ENCODE measurements at regions not wholly inside any gene's neighbourhood (a gene's known extent, or its start where the extent isn't known, plus 50 kb on each side); places are given as distances from the start of the nearest gene placed in this dataset.

DNA sequence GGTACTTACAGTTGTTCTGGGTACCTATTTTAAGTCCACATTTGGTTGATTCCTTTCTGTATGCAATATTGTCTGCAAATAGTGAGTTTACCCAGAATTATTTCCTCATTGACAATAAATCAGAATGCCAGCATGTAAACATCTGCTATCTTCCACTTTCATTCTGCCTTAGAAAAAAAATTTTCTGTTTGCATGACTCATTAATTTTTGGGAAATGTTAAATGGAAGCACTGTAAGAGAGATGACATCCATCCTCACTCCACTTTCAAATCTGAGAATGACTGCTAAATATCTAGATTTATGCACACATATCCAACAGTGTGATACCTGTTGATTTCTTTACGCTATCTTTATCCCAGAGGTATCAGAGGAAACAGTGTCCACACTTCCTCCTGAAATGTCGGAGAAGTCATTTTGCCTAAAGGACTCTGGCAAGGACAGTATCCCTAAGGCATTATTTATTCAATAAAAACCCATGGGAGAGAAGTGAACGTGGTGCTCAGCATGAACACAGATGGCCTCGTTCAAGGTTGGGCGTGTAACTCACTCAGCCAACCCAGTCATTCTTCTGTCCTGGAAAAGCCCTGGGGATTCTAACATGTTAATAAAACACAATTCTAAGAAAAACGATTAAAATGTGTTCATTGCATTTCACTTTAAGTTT is 780.9 kb downstream of the QKI start:
- DNase-seq (ENCODE audit: insufficient read length, low spot score) (no peak), FAIRE-seq (no peak)
- TF ChIP-seq, protein P1, sequence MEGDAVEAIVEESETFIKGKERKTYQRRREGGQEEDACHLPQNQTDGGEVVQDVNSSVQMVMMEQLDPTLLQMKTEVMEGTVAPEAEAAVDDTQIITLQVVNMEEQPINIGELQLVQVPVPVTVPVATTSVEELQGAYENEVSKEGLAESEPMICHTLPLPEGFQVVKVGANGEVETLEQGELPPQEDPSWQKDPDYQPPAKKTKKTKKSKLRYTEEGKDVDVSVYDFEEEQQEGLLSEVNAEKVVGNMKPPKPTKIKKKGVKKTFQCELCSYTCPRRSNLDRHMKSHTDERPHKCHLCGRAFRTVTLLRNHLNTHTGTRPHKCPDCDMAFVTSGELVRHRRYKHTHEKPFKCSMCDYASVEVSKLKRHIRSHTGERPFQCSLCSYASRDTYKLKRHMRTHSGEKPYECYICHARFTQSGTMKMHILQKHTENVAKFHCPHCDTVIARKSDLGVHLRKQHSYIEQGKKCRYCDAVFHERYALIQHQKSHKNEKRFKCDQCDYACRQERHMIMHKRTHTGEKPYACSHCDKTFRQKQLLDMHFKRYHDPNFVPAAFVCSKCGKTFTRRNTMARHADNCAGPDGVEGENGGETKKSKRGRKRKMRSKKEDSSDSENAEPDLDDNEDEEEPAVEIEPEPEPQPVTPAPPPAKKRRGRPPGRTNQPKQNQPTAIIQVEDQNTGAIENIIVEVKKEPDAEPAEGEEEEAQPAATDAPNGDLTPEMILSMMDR (IDR thresholded peaks at IDR 0.05; ENCODE audit: insufficient read depth, missing control alignments), result no peak

DNA sequence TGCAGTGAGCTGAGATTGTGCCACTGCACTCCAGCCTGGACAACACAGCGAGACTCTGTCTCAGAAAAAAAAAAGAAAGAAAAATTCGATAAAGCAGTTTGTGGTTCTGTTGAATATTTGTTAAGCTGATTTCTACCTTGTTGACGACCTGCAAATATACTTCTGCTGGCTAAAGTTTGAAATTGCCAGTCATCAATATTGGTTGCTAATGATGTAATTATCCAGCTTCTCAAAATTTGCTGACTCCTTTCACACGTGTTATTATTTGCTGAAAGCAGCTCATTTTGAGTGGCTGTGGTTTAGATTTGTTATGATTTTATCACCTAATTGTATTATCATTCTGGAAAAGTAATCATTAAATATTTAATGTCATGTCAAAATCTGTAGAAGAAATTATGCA is 774.3 kb downstream of the QKI start:
- DNase-seq (ENCODE audit: insufficient read length, low spot score), result no peak
- TF ChIP-seq, protein P1 (IDR thresholded peaks at IDR 0.05; ENCODE audit: insufficient read depth, missing control alignments), result no peak
- FAIRE-seq, result no peak

DNA sequence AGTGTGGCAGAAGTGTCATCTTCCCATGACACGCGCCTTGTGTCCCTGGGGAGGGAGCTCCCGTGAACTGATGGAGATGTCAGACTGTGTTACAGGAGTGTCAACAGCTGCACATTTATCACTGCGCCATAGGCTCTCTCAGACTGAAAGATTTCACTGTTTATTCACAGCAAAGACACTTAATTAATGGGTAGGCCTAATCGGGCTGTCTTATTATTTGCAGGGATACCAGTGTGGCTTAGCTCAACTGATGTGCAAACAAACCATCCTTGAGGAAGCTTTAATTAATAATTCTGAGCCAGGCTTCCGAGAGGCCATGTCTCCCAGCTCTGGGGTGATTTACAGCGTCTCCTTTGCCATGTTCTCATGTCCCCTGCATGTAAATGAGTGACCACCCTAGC is 771.0 kb downstream of the QKI start:
- FAIRE-seq (no peak), DNase-seq (ENCODE audit: insufficient read length, low spot score) (no peak)
- TF ChIP-seq, protein P1 (IDR thresholded peaks at IDR 0.05; ENCODE audit: insufficient read depth, missing control alignments), result no peak

DNA sequence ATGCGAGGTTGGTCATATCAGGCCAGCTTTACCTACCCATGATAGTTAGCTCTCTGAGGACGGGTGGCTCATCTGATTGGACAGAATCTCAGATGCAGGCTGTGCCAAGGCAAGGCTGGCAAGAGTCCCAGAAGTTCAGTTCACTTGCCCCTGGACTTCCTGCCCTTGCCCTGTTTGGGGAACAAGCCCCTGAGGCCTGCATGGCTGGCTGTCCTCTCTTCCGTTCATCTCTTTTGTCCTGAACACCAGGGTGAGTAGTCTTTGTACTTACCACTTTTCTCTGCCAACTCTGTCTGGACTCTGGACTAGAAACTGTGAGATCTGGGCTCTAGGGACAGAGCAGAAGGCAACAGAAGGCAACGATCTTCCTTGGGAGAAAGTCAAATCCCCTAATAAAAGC is 769.9 kb downstream of the QKI start:
- TF ChIP-seq, protein P1 (IDR thresholded peaks at IDR 0.05; ENCODE audit: insufficient read depth, missing control alignments), result no peak
- FAIRE-seq, result no peak
- no peak for DNase-seq (ENCODE audit: insufficient read length, low spot score)

DNA sequence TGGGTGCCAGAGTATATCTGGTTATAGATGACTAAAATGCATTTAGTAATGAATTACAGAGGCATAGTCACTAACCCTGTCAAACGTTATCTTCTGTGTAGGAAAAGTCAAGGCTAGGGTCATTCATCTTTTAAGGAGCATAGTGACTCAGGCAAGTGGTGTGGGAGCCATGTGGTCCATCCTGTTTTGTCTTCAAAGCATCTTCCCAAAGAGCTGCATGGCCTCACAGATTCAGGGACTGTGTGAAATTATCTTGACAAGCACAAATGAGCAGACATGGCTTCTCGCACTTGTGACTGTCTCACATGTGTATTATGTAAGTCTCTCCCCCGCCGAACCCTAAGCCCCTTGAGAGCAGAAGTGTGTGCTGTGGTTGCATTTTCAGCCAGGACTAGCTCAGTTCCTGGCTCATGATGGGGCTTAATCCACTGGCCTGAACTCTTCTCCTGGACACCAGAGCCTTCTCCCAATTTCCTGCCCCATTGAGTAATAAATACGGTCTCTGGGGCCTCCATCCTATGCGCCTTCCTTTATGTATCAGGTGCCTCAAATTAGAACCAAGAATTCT is 769.1 kb downstream of the QKI start:
- TF ChIP-seq, protein P1 (IDR thresholded peaks at IDR 0.05; ENCODE audit: insufficient read depth, missing control alignments), result no peak

DNA sequence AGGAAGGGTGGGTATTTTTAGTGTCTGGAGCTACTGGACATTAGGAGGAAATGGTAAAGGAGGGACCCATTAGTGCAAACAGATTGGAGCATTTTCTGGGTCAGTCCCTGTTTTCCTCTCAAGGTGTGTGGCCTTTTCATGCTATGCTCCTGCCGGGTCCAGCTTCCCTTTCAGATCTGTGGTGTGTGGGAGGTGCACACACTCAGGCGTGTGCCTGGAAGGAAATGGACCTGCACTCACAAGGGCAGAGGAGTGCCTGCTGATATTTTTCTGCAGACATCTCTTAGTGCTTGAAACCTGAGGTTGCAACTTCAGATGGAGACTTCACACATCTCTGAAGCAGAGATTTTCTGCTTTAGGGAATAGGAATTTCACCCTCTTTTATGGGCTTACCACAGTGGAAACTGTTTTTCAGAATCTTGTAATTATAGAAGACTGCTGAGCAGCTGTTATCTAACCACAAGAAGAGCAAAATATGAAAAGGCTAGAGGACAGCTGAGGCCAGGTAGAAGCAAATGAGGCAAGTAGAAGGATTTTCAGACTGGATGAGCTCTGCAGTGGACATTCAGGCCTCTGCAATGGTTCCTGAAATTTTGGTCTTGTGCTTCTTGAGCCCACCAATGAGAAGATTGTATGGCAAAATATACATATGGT is 764.3 kb downstream of the QKI start:
- DNase-seq (ENCODE audit: insufficient read length, low spot score), result no peak
- TF ChIP-seq, protein P1 (IDR thresholded peaks at IDR 0.05; ENCODE audit: insufficient read depth, missing control alignments), result no peak
- no peak for FAIRE-seq

More for the DNA sequence above, 769.1 kb downstream of the QKI start:
- no peak for FAIRE-seq
- DNase-seq (ENCODE audit: insufficient read length, low spot score), result no peak

DNA sequence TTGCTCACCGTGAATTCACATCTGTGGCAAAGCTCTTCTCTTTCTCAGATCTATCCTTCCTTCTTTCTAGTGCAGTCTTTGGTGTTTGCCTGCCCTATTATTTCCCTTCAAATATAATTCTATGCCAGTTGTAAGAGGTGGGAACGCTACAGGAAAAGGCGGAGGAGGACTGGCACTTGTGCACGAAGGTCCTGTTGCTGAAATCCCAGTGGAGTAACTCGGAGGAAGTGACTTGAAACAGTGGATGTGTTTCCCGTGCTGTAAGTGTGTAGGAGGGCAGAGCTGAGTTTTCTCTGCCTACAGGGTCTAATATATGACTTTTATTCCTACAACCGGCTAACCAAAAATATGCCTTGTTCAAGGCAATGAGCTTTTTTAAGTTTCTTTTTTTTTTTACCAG is 754.8 kb downstream of the QKI start:
- TF ChIP-seq, protein P1 (IDR thresholded peaks at IDR 0.05; ENCODE audit: insufficient read depth, missing control alignments), result no peak
- FAIRE-seq (no peak), DNase-seq (ENCODE audit: insufficient read length, low spot score) (no peak)
